ACC112 (cell line): ENCODE measurements at regions not wholly inside any gene's neighbourhood (a gene's known extent, or its start where the extent isn't known, plus 50 kb on each side); places are given as distances from the start of the nearest gene placed in this dataset.
"Not testable (repeated sequence)": the region's sequence is repeated elsewhere in the genome, so short reads cannot be mapped to it uniquely, and the experiment has no call there.

Experiments
- H2AFZ ChIP-seq: fragments of 200-600 bp; sonication (generic); one replicate; pipeline ENCODE4 v1.6.0; 2017; ENCODE audit warnings: antibody characterized with exemption, low read length; ENCODE audit not compliant: unreplicated experiment
- H3K27ac ChIP-seq: fragments of 200-600 bp; sonication (generic); 2 replicates; pipeline ENCODE4 v1.5.1; 2014; ENCODE audit warnings: low read depth, mild to moderate bottlenecking, antibody characterized with exemption, low read length, moderate library complexity
- H3K27me3 ChIP-seq: fragments of 200-600 bp; sonication (generic); 2 replicates; pipeline ENCODE4 v1.6.1; 2014; ENCODE audit warnings: mild to moderate bottlenecking, antibody characterized with exemption, low read length, moderate library complexity, mixed read lengths; ENCODE audit not compliant: insufficient read depth
- H3K36me3 ChIP-seq: fragments of 200-600 bp; sonication (generic); 2 replicates; pipeline ENCODE4 v1.6.1; 2016; ENCODE audit warnings: mild to moderate bottlenecking, antibody characterized with exemption, low read length, moderate library complexity, mixed read lengths; ENCODE audit not compliant: insufficient read depth
- H3K4me1 ChIP-seq: fragments of 200-600 bp; sonication (generic); one replicate; pipeline ENCODE4 v1.6.1; 2016; ENCODE audit warnings: low read length, mixed read lengths; ENCODE audit not compliant: insufficient read depth, unreplicated experiment, control insufficient read depth
- H3K4me3 ChIP-seq: fragments of 200-600 bp; sonication (generic); 2 replicates; pipeline ENCODE4 v1.5.1; 2014; ENCODE audit warnings: mild to moderate bottlenecking, low read depth, low read length
- H3K79me2 ChIP-seq: fragments of 200-600 bp; sonication (generic); one replicate; pipeline ENCODE4 v1.6.0; 2016; ENCODE audit warnings: low read length; ENCODE audit not compliant: control insufficient read depth, unreplicated experiment, insufficient read depth

DNA sequence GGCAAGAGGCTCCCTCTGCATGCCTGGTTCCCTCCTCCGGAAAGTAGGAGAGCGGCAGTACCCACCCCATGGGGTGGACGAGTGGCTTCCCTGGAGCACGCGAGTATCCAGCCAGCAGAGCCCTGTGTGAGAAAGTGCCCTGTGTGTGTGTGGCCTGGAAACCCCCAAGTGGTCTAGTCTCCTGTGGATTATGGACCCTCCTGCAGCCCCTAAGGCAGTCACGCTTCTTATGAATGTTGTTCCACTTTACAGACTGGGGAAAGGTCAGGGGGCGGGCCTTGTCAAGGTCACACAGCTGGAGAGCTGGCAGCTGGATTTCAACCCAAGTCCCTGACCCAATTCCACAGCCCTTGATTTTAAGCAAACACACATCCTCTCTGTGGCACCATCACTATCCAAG, 252.5 kb upstream of the SULF2 start:
- not testable (repeated sequence) for H2AFZ ChIP-seq, H3K4me1 ChIP-seq, H3K36me3 ChIP-seq, H3K79me2 ChIP-seq, H3K27me3 ChIP-seq, H3K4me3 ChIP-seq, H3K27ac ChIP-seq

DNA sequence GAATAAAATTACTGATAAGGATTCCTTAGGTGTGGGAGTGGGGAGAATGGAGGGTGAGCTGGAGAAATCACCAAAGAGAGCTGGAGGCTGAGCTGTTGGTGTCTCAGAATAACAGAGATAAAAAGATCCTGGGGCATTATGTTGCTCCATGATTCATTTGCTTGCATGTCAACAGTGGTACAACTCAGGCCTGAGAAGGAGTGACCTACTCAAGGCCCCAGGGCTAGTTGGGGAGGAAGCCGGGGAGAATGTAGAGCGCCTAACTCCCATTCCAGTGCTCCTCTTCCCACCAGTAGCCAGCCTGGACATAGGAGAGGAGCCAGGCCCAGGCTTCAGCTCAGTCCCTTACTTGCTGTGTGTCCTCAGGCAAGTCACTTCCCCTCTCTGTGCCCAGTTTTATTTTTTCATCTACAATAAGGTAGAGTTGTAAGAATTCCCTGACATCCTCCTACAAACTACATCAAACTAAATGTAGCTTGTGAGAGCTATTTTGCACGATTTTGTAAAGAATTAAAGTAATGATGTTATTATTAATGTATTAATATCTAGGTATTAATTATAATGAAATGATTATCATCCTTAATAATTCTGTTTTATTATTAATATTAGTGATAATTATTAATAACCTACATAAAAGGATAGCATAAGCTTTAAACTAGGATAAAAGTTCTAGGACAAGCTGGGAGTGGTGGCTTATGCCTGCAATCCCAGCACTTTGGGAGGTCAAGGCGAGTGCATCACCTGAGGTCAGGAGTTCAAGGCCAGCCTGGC, 250.9 kb upstream of the SULF2 start:
- Histone ChIP-seq H2AFZ (no peak overlapping the region), H3K27ac (no peak overlapping the region), H3K4me3 (no peak overlapping the region)

DNA sequence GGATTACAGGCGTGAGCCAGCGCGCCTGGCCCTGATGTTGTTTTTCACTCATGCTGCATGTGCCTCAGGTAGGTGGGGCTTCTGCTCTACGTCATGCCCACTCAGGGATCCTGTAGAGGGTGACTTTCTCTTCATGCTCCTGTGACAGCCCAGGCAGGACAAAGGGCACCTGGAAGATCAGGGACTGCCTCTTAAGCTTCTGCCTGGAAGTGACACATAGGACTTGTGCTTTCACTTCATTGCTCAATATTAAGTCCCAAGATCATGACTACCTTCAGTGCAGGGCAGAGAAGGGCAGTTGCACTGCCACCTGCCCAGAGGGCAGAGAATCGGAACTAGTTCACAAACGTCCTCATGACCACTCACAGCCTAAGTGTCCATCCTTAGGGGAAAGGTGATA, 249.5 kb upstream of the SULF2 start:
- no peaks in the 10 kb centered on the region for H3K4me1 ChIP-seq
- H3K4me3 ChIP-seq = no peak overlapping the region
- no peak overlapping the region for H2AFZ ChIP-seq
- H3K79me2 ChIP-seq = no peaks in the 10 kb centered on the region
- H3K27me3 ChIP-seq = no peaks in the 10 kb centered on the region
- H3K27ac ChIP-seq = no peak overlapping the region
- H3K36me3 ChIP-seq = no peaks in the 10 kb centered on the region

More for the DNA sequence above, 250.9 kb upstream of the SULF2 start:
- Histone ChIP-seq H3K27me3 (no peaks in the 10 kb centered on the region), H3K79me2 (no peaks in the 10 kb centered on the region), H3K4me1 (no peaks in the 10 kb centered on the region), H3K36me3 (no peaks in the 10 kb centered on the region)

DNA sequence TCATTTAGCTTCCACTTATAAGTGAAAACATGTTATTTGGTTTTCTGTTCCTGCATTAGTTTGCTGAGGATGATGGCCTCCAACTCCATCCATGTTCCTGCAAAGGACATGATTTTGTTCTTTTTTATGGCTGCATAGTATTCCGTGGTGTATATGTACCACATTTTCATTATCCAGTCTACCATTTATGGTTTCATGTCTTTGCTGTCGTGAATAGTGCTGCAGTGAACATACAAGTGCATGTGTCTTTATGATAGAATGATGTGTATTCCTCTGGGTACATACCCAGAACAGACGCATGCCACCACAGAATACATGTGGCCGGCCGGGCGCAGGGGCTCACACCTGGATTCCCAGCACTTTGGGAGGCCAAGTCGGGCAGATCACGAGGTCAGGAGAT, 247.7 kb upstream of the SULF2 start:
- H3K4me3 ChIP-seq, H2AFZ ChIP-seq, H3K27me3 ChIP-seq, H3K36me3 ChIP-seq, H3K27ac ChIP-seq, H3K79me2 ChIP-seq, H3K4me1 ChIP-seq: not testable (repeated sequence)

DNA sequence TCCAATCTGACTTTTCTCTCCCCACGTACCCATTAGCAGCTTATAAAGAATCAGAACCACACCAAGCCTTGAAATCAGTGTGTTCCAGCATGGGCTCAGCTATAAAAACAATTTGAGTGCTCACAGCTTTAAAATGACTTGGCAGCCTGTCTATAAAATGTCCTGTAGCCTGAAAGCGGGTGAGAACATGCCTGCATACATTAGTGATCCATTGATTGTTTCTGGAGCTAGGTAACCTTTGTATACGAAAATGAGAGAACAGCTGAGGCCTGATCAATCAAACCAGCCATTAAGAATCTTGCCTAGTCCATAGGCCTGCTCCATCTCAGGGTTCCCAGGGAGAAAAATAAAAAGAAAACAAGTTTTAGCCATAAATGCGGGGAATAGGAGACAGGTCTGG, 245.8 kb upstream of the SULF2 start:
- no peaks in the 10 kb centered on the region for H3K79me2 ChIP-seq
- no peaks in the 10 kb centered on the region for H3K4me1 ChIP-seq
- H3K4me3 ChIP-seq = no peak overlapping the region
- no peaks in the 10 kb centered on the region for H3K36me3 ChIP-seq
- H2AFZ ChIP-seq = no peak overlapping the region
- no peak overlapping the region for H3K27ac ChIP-seq
- H3K27me3 ChIP-seq = no peaks in the 10 kb centered on the region

DNA sequence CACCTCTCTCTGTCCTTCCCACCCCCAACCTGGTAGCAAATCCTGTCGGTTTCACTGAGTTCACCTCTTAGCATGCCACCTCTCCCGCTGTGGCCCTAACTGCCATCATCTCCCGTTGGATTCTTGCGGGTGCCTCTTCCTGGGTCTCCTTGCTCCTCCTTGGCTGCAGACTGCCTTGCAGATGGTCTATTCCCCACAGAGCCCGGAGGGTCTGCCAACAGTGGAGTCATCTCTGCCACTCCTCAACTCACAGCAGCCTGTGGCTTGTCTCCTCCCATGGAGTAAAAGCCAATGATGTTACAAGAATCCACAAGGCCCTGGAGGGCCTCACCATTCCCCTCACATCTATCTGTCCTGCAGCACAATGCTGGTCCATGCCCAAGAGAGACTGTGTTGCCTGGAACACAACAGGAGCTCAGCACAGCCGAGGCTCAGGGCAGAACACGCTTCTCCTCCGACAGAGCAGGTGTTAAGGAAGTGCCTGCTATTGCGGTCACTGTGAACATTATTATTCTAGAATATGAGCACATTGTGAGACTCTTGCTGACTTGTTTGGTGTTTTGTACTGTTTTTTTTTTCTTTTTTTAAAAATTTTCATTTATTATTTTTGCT, 241.8 kb upstream of the SULF2 start:
- no peak overlapping the region for H3K27ac ChIP-seq
- no peaks in the 10 kb centered on the region for H3K27me3 ChIP-seq
- no peak overlapping the region for H3K4me3 ChIP-seq
- H3K79me2 ChIP-seq = no peaks in the 10 kb centered on the region
- H2AFZ ChIP-seq = no peak overlapping the region
- no peaks in the 10 kb centered on the region for H3K4me1 ChIP-seq
- H3K36me3 ChIP-seq = no peaks in the 10 kb centered on the region

DNA sequence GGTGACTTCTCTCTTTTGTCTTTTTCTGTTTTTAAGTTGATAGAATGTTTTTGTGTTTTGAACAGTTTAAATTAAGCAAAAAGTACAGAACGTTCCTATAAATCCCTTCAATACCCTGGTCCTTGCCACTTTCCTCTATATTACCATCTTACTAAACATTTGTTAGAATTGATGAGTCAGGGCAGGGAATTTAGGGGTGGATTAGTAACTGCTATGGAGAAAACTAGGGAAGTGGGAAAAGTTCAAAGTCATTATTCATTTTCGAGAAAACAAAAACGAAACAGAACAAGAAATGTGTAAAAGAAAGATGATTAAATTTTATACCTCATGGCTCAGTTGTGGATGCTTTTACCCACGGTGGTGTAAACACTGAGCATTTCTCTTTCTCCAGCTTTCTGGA, 240.4 kb upstream of the SULF2 start:
- Histone ChIP-seq H3K4me1 (no peaks in the 10 kb centered on the region), H3K36me3 (no peaks in the 10 kb centered on the region), H2AFZ (no peak overlapping the region), H3K79me2 (no peaks in the 10 kb centered on the region), H3K4me3 (peak overlapping the region; percentile 72; the same call in 1 of the 2 replicates), H3K27ac (peak overlapping the region; percentile 70), H3K27me3 (no peaks in the 10 kb centered on the region)

DNA sequence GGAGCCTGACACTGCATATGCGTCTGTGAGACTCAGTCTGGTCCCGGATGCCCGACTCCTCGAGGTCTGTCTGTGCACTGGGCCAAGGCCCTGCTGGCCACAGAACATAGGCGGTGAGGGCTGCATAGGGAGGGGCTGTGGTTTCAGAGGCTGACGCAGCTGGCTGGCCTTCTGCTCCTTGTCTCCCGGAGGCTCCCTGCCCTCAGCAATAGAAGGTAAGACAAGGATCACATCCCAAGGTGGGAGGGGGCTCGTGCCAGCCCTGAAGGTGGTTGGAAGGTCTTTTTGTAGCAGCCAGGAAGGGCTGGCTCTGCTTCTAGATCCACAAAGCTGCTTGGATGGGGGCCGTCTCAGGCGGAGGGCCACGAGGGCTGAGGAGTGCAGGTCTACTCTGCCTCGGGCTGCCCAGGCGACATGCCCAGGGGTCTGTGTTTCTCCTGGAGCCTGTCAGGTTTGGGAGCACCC, 239.8 kb upstream of the SULF2 start:
- H3K4me1 ChIP-seq = no peaks in the 10 kb centered on the region
- no peaks in the 10 kb centered on the region for H3K27me3 ChIP-seq
- no peak overlapping the region for H2AFZ ChIP-seq
- peak overlapping the region; percentile 70 for H3K27ac ChIP-seq
- no peaks in the 10 kb centered on the region for H3K79me2 ChIP-seq
- H3K4me3 ChIP-seq = peak overlapping the region; percentile 72
- no peaks in the 10 kb centered on the region for H3K36me3 ChIP-seq

DNA sequence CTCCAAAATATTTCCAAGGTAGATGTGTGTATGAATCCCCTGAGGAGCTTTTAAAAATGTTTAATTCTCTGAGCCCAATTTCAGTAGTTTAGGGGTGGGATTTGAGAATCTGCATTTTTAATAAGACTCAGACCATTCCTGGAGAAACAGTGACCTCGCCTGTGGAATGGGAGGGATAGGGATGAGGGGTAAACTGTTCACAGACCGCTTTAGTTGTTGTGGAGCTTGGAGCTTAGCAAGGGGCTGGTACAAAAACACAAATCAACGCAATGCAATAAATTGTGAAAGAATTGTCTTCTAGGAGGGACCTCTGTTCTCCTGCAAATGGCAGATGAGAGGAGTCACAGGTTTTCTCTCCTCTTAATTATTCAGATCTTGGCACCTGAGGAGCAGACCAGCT, 239.3 kb upstream of the SULF2 start:
- H3K27ac ChIP-seq = no peak overlapping the region
- H2AFZ ChIP-seq = no peak overlapping the region
- H3K36me3 ChIP-seq = no peaks in the 10 kb centered on the region
- no peaks in the 10 kb centered on the region for H3K27me3 ChIP-seq
- H3K79me2 ChIP-seq = no peaks in the 10 kb centered on the region
- H3K4me1 ChIP-seq = no peaks in the 10 kb centered on the region
- no peak overlapping the region; the same call in 1 of the 2 replicates for H3K4me3 ChIP-seq

DNA sequence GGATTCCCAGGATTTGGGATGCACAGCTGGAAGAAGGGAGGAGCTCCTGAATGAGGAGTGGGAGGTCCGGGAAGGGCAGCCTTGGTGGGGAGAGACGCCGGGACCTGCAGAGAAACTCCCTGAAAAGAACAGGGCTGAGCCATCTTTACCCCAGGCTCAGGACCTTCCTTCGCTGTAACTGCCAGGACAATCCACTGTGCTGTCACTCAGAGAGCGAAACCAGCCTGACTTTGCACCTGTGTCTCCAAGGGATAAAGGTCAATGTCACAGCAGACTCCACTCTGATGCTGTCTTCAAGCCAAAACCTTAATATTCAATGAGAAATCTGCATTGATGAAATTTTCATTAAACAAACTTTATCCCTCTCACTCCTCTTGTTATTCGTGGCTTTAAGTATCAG, 235.4 kb upstream of the SULF2 start:
- H3K36me3 ChIP-seq, H3K79me2 ChIP-seq, H3K4me3 ChIP-seq, H3K4me1 ChIP-seq, H3K27me3 ChIP-seq, H2AFZ ChIP-seq, H3K27ac ChIP-seq: not testable (repeated sequence)

DNA sequence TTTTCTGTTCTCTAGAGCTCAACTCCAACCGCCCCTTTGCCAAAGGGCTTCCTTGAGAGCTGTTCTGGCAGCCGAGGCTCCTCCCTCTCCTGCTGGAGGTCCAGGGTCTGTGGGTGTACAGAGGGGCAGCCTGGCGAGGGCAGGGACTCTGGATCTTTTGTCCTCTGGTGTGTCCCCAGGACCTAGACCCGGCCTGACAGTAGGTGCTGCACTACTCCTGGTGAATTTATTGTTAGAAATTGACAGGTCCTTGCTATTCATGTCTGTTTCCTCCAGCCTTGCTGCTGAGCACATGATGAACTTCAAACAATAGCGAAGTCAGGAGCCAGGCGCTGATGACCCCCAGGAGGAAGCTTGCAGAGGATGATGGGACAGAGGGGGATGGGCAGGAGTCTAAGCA, 234.7 kb upstream of the SULF2 start:
- no peaks in the 10 kb centered on the region for H3K36me3 ChIP-seq
- no peak overlapping the region for H3K27ac ChIP-seq
- no peaks in the 10 kb centered on the region for H3K27me3 ChIP-seq
- no peak overlapping the region for H2AFZ ChIP-seq
- no peaks in the 10 kb centered on the region for H3K79me2 ChIP-seq
- H3K4me1 ChIP-seq = peaks cover 3% of the 10 kb centered on the region
- H3K4me3 ChIP-seq = no peak overlapping the region
